ENCODE measurements at regions not wholly inside any gene's neighbourhood (a gene's known extent, or its start where the extent isn't known, plus 50 kb on each side); places are given as distances from the start of the nearest gene placed in this dataset.
A peak's percentile ranks its signal among the peaks of the same experiment; 100 is the strongest.

GRCh38 chr20:50379049-50379990 lies 130.9 kb upstream of the PTPN1 start:
- DNase-seq, result peak; percentile 87 to 91

- no peak for DNase-seq
Observed at GRCh38 chr20:50379991-50380696, 130.0 kb upstream of the PTPN1 start.

- no peak for DNase-seq
Observed at GRCh38 chr20:50380697-50381040, 129.5 kb upstream of the PTPN1 start.

GRCh38 chr20:50381075-50381732 lies 129.0 kb upstream of the PTPN1 start:
- DNase-seq, result no peak

- peak; percentile 54 to 63 for DNase-seq
Observed at GRCh38 chr20:50381771-50382593, 128.2 kb upstream of the PTPN1 start.

GRCh38 chr20:50385733-50386640 lies 124.2 kb upstream of the PTPN1 start:
- DNase-seq, result no peak

GRCh38 chr20:50386641-50386960 lies 123.6 kb upstream of the PTPN1 start:
- no peak for DNase-seq

GRCh38 chr20:50387218-50387995 lies 122.8 kb upstream of the PTPN1 start:
- DNase-seq, result no peak

- DNase-seq, result no peak
Observed at GRCh38 chr20:50387996-50388332, 122.2 kb upstream of the PTPN1 start.

- DNase-seq, result no peak
Observed at GRCh38 chr20:50388733-50389437, 121.3 kb upstream of the PTPN1 start.

- DNase-seq, result no peak
Observed at GRCh38 chr20:50389438-50389807, 120.8 kb upstream of the PTPN1 start.

GRCh38 chr20:50389808-50390684 lies 120.1 kb upstream of the PTPN1 start:
- DNase-seq, result no peak

- no peak for DNase-seq
Observed at GRCh38 chr20:50390685-50391443, 119.3 kb upstream of the PTPN1 start.

- no peak for DNase-seq
Observed at GRCh38 chr20:50391444-50392137, 118.6 kb upstream of the PTPN1 start.

GRCh38 chr20:50392138-50392866 lies 117.9 kb upstream of the PTPN1 start:
- DNase-seq, result peak; percentile 49 to 64

GRCh38 chr20:50393242-50393641 lies 116.9 kb upstream of the PTPN1 start:
- DNase-seq, result no peak

- no peak for DNase-seq
Observed at GRCh38 chr20:50393990-50394561, 116.1 kb upstream of the PTPN1 start.

Data from inflammatory macrophage (primary cell).